ENCODE measurements at regions not wholly inside any gene's neighbourhood (a gene's known extent, or its start where the extent isn't known, plus 50 kb on each side); places are given as distances from the start of the nearest gene placed in this dataset.

- TF ChIP-seq, protein P1, sequence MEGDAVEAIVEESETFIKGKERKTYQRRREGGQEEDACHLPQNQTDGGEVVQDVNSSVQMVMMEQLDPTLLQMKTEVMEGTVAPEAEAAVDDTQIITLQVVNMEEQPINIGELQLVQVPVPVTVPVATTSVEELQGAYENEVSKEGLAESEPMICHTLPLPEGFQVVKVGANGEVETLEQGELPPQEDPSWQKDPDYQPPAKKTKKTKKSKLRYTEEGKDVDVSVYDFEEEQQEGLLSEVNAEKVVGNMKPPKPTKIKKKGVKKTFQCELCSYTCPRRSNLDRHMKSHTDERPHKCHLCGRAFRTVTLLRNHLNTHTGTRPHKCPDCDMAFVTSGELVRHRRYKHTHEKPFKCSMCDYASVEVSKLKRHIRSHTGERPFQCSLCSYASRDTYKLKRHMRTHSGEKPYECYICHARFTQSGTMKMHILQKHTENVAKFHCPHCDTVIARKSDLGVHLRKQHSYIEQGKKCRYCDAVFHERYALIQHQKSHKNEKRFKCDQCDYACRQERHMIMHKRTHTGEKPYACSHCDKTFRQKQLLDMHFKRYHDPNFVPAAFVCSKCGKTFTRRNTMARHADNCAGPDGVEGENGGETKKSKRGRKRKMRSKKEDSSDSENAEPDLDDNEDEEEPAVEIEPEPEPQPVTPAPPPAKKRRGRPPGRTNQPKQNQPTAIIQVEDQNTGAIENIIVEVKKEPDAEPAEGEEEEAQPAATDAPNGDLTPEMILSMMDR (conservative IDR thresholded peaks at IDR 0.05; ENCODE audit: low read length), result no peak
- no peak for TF ChIP-seq EZH2phosphoT487 (IDR thresholded peaks at IDR 0.05; ENCODE audit: borderline replicate concordance)
These were observed 502.2 kb downstream of the PLPP3 start for GRCh38 chr1:56077206-56077605.

Measured in Loucy (cell line).